HG03460 (cell line): ENCODE measurements at regions not wholly inside any gene's neighbourhood (a gene's known extent, or its start where the extent isn't known, plus 50 kb on each side); places are given as distances from the start of the nearest gene placed in this dataset.

Source experiments
- ATAC-seq: cut with Tn5 transposase; IDR thresholded peaks from one replicate; pipeline ENCODE4 v1.9.1; 2021; ENCODE audit not compliant: unreplicated experiment

- ATAC-seq: no peak
Measured at GRCh38 chr15:39456159-39456558, 124.7 kb upstream of the THBS1 start.

GRCh38 chr15:39456582-39457330, 124.1 kb upstream of the THBS1 start:
- no peak for ATAC-seq

GRCh38 chr15:39458131-39458530, 122.7 kb upstream of the THBS1 start:
- no peak for ATAC-seq

GRCh38 chr15:39459548-39459947, 121.3 kb upstream of the THBS1 start:
- ATAC-seq: no peak

GRCh38 chr15:39460748-39461147, 120.1 kb upstream of the THBS1 start:
- ATAC-seq: no peak

- ATAC-seq: no peak
Measured at GRCh38 chr15:39461536-39462130, 119.2 kb upstream of the THBS1 start.

- no peak for ATAC-seq
Measured at GRCh38 chr15:39462691-39463090, 118.2 kb upstream of the THBS1 start.

GRCh38 chr15:39465843-39466749, 114.8 kb upstream of the THBS1 start:
- ATAC-seq: no peak

GRCh38 chr15:39466750-39467105, 114.2 kb upstream of the THBS1 start:
- no peak for ATAC-seq

- no peak for ATAC-seq
Measured at GRCh38 chr15:39468331-39468730, 112.5 kb upstream of the THBS1 start.

- no peak for ATAC-seq
Measured at GRCh38 chr15:39468828-39469227, 112.1 kb upstream of the THBS1 start.

GRCh38 chr15:39471785-39472574, 108.9 kb upstream of the THBS1 start:
- ATAC-seq: no peak

GRCh38 chr15:39472621-39473297, 108.1 kb upstream of the THBS1 start:
- ATAC-seq: no peak

- no peak for ATAC-seq
Measured at GRCh38 chr15:39473298-39473947, 107.5 kb upstream of the THBS1 start.

- ATAC-seq: no peak
Measured at GRCh38 chr15:39474657-39475056, 106.2 kb upstream of the THBS1 start.

GRCh38 chr15:39478996-39479395, 101.9 kb upstream of the THBS1 start:
- no peak for ATAC-seq

- no peak for ATAC-seq
Measured at GRCh38 chr15:39479911-39480310, 101.0 kb upstream of the THBS1 start.

GRCh38 chr15:39482459-39482858, 98.4 kb upstream of the THBS1 start:
- ATAC-seq: no peak

- ATAC-seq: no peak
Measured at GRCh38 chr15:39486621-39487457, 94.0 kb upstream of the THBS1 start.
